Fibroblast of lung (primary cell): ENCODE measurements at regions not wholly inside any gene's neighbourhood (a gene's known extent, or its start where the extent isn't known, plus 50 kb on each side); places are given as distances from the start of the nearest gene placed in this dataset.

Source experiments
- DNase-seq, 2 donors: peaks; one replicate each; pipeline versions ENCODE4 v3.0.0 to v3.0.0-alpha.2; 2010; ENCODE audit warnings: low read depth in 2 of 2
- H2AFZ ChIP-seq: 2 replicates; pipeline ENCODE4 v1.5.1; 2012; ENCODE audit warnings: low read length, control low read depth, inconsistent platforms
- H3K27ac ChIP-seq: 2 replicates; pipeline ENCODE4 v1.5.1; 2011; ENCODE audit warnings: low read length, control low read depth; ENCODE audit not compliant: insufficient read depth
- H3K27me3 ChIP-seq: 2 replicates; pipeline ENCODE4 v1.5.1; 2011; ENCODE audit warnings: mild to moderate bottlenecking, low read length; ENCODE audit not compliant: control insufficient read depth, insufficient read depth
- H3K36me3 ChIP-seq: 2 replicates; pipeline ENCODE4 v1.5.1; 2011; ENCODE audit warnings: low read length; ENCODE audit not compliant: control insufficient read depth, insufficient read depth
- H3K4me1 ChIP-seq: 2 replicates; pipeline ENCODE4 v1.5.1; 2011; ENCODE audit warnings: low read length; ENCODE audit not compliant: control insufficient read depth, insufficient read depth; ENCODE audit errors: extremely low read depth
- H3K4me2 ChIP-seq: 2 replicates; pipeline ENCODE4 v1.5.1; 2011; ENCODE audit warnings: low read length, control low read depth; ENCODE audit not compliant: insufficient read depth; ENCODE audit errors: extremely low read depth
- H3K4me3 ChIP-seq, 4 experiments: fragments of 200-600 bp in 1 of 4; sonication (generic) in 1 of 4; replicated peaks in 1 of 4; 2 replicates each; pipeline ENCODE4 v1.5.1; 2011 to 2016; ENCODE audit warnings: low read length in 4 of 4, low read depth in 3 of 4, mild to moderate bottlenecking in 3 of 4, control low read depth in 2 of 4, inconsistent platforms in 1 of 4, mixed read lengths in 1 of 4; ENCODE audit not compliant: insufficient read depth in 1 of 4; ENCODE audit errors: control extremely low read depth in 1 of 4
- H3K79me2 ChIP-seq: 2 replicates; pipeline ENCODE4 v1.5.1; 2012; ENCODE audit warnings: mild to moderate bottlenecking, low read length, inconsistent platforms; ENCODE audit not compliant: control insufficient read depth, insufficient read depth
- H3K9ac ChIP-seq: 2 replicates; pipeline ENCODE4 v1.5.1; 2011; ENCODE audit warnings: mild to moderate bottlenecking, low read length, control low read depth; ENCODE audit not compliant: insufficient read depth
- H3K9me3 ChIP-seq: 2 replicates; pipeline ENCODE4 v1.5.1; 2012; ENCODE audit warnings: low read depth, low read length; ENCODE audit not compliant: control insufficient read depth, insufficient read depth
- H4K20me1 ChIP-seq: 2 replicates; pipeline ENCODE4 v1.5.1; 2011; ENCODE audit warnings: low read length; ENCODE audit not compliant: control insufficient read depth, insufficient read depth; ENCODE audit errors: extremely low read depth
- EZH2 ChIP-seq: IDR thresholded peaks from 2 replicates; pipeline ENCODE4 v1.5.1; 2012; ENCODE audit warnings: low read length, control low read depth, mild to moderate bottlenecking; ENCODE audit errors: missing control alignments
- TF ChIP-seq, protein P1 (sequence below), 2 donors: IDR thresholded peaks in 1 of 2; conservative IDR thresholded peaks in 1 of 2; 1 replicate in 1 of 2; 2 replicates in 1 of 2; pipeline ENCODE4 v1.5.1; 2011 to 2012; ENCODE audit warnings: low read length in 2 of 2, control low read depth in 1 of 2, inconsistent platforms in 1 of 2, low read depth in 1 of 2, mild to moderate bottlenecking in 1 of 2

DNA sequence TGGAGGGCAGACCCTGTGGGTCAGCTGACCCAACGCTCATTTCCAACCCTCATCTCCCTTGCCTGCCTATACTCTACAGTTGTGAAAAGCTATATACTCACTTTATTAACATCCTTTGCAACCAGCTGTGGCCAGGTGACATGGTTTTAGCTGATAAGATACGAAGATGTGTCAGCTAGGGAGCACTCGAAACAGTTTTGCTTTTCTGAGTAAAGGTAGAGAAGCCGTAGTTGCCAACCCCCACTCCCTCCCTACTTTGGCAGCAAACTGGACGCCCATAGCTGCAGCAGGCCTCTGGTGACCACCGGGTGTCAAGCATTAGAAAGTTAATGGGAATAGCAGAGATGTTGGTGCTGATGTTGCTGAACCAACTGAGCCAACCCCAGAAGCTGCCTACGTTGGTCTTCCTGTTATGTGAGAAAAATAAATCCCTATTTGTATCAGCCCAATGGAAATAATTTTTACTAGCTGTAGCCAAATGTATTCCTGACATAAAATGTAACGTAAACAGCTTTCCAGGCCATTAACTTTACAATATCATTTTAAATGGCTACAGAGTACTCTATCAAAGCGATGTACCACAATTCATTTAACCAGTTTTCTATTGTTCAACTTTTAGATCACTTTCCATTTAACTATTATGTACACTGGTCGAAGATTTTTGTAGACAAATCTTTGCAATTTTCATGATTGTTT lies 98.5 kb upstream of the TMCC3 start:
- H3K4me2 ChIP-seq = no peak overlapping the region
- H3K9me3 ChIP-seq = no peaks in the 10 kb centered on the region
- peaks cover 13% of the 10 kb centered on the region for H3K27me3 ChIP-seq
- H4K20me1 ChIP-seq = no peaks in the 10 kb centered on the region
- no peak overlapping the region for H3K9ac ChIP-seq
- H3K4me3 ChIP-seq = no peak overlapping the region
- no peaks in the 10 kb centered on the region for H3K4me1 ChIP-seq
- H3K27ac ChIP-seq = no peak overlapping the region
- H3K36me3 ChIP-seq = no peaks in the 10 kb centered on the region
- no peak overlapping the region for H2AFZ ChIP-seq
- no peak for DNase-seq
- no peaks in the 10 kb centered on the region for H3K79me2 ChIP-seq
- TF ChIP-seq EZH2 = no peak
- TF ChIP-seq, protein P1, sequence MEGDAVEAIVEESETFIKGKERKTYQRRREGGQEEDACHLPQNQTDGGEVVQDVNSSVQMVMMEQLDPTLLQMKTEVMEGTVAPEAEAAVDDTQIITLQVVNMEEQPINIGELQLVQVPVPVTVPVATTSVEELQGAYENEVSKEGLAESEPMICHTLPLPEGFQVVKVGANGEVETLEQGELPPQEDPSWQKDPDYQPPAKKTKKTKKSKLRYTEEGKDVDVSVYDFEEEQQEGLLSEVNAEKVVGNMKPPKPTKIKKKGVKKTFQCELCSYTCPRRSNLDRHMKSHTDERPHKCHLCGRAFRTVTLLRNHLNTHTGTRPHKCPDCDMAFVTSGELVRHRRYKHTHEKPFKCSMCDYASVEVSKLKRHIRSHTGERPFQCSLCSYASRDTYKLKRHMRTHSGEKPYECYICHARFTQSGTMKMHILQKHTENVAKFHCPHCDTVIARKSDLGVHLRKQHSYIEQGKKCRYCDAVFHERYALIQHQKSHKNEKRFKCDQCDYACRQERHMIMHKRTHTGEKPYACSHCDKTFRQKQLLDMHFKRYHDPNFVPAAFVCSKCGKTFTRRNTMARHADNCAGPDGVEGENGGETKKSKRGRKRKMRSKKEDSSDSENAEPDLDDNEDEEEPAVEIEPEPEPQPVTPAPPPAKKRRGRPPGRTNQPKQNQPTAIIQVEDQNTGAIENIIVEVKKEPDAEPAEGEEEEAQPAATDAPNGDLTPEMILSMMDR (conservative IDR thresholded peaks at IDR 0.05 in 1 of 2, IDR thresholded peaks at IDR 0.05 in 1 of 2; ENCODE audit: low read depth in 1 of 2, low read length in 2 of 2) = no peak

DNA sequence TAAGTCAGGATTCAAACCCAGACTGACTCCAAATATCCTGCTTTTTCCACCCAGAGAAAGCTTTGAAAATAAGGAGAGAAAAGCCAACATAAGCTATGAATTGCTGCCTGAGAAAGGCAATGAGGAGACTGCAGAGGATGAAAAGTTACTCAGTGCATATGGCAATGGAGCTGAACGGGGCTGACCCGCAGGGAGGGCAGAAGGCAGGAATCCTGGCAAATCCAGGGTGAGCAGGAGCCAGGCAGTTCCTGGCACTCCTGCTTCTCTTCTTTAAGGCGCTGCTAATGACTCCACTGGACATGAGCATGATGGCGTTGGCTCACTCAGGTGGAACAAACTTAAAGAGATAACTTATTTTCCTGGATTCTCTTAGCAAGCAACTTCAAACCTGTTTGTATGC lies 95.2 kb upstream of the TMCC3 start:
- H3K79me2 ChIP-seq = no peaks in the 10 kb centered on the region
- no peak overlapping the region for H3K27ac ChIP-seq
- no peak overlapping the region for H3K9ac ChIP-seq
- H4K20me1 ChIP-seq = no peaks in the 10 kb centered on the region
- no peaks in the 10 kb centered on the region for H3K9me3 ChIP-seq
- DNase-seq = no peak
- H3K4me1 ChIP-seq = no peaks in the 10 kb centered on the region
- no peak overlapping the region for H2AFZ ChIP-seq
- H3K4me3 ChIP-seq = no peak overlapping the region
- no peak overlapping the region for H3K4me2 ChIP-seq
- H3K27me3 ChIP-seq = peaks cover 10% of the 10 kb centered on the region
- H3K36me3 ChIP-seq = no peaks in the 10 kb centered on the region
- TF ChIP-seq, protein P1 (conservative IDR thresholded peaks at IDR 0.05 in 1 of 2, IDR thresholded peaks at IDR 0.05 in 1 of 2; ENCODE audit: low read depth in 1 of 2, low read length in 2 of 2) = no peak
- TF ChIP-seq EZH2 = no peak

DNA sequence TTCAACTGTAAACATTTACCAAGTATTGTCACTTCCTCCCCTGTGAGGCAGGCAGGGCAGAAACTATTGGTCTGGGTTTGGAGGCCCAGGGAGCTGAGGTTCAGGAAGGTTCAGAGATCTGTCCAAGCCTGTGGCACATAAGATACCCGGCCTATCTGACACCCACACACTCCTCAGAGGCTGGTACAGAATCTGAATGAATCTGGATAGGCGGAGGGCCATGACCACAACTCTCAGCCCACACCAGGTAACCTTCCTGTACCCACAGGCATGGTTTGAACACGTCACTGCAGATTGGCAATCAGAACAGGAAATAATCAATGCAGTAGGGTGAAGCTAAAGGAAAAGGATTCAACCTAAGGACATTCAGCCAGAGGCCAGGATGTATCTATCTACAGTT lies 92.8 kb upstream of the TMCC3 start:
- TF ChIP-seq, protein P1 (conservative IDR thresholded peaks at IDR 0.05 in 1 of 2, IDR thresholded peaks at IDR 0.05 in 1 of 2; ENCODE audit: low read depth in 1 of 2, low read length in 2 of 2) = no peak
- TF ChIP-seq EZH2 = no peak
- Histone ChIP-seq H3K27ac (no peak overlapping the region), H3K27me3 (peaks cover 9% of the 10 kb centered on the region), H3K4me2 (no peak overlapping the region), H3K9me3 (no peaks in the 10 kb centered on the region), H3K79me2 (no peaks in the 10 kb centered on the region), H3K36me3 (no peaks in the 10 kb centered on the region), H4K20me1 (no peaks in the 10 kb centered on the region), H3K4me3 (no peak overlapping the region), H3K4me1 (no peaks in the 10 kb centered on the region), H2AFZ (no peak overlapping the region), H3K9ac (no peak overlapping the region)
- DNase-seq = no peak
